ENCODE measurements at regions not wholly inside any gene's neighbourhood (a gene's known extent, or its start where the extent isn't known, plus 50 kb on each side); places are given as distances from the start of the nearest gene placed in this dataset.

GRCh38 chr14:59087711-59088110 is 100.8 kb upstream of the DAAM1 start:
- intact Hi-C loops (cut with DNase I), result no loop called here
- Histone ChIP-seq H3K9ac (ENCODE audit: low read length in 3 of 3) (no peak overlapping the region), H3K9me3 (ENCODE audit: control insufficient read depth in 2 of 3, insufficient read depth in 1 of 3, low read length in 3 of 3) (no peaks in the 10 kb centered on the region), H3K27ac (ENCODE audit: low read depth in 2 of 2, low read length in 2 of 2) (no peak overlapping the region), H3K4me3 (ENCODE audit: low read length in 3 of 3) (no peak overlapping the region), H3K36me3 (ENCODE audit: control insufficient read depth in 2 of 3, insufficient read depth in 3 of 3, low read length in 3 of 3) (no peaks in the 10 kb centered on the region), H3K27me3 (ENCODE audit: control insufficient read depth, insufficient read depth, low read length) (no peaks in the 10 kb centered on the region), H3K4me1 (ENCODE audit: control insufficient read depth in 2 of 3, insufficient read depth in 2 of 3, low read depth in 1 of 3, low read length in 3 of 3) (no peaks in the 10 kb centered on the region)
- DNase-seq (no peak), FAIRE-seq (no peak)
- TF ChIP-seq CTCF (IDR thresholded peaks at IDR 0.05; ENCODE audit: borderline replicate concordance, extremely low read depth, insufficient read depth), result no peak

GRCh38 chr14:59090572-59090971 is 97.9 kb upstream of the DAAM1 start:
- Histone ChIP-seq H3K4me3 (ENCODE audit: low read length in 3 of 3) (no peak overlapping the region), H3K9me3 (ENCODE audit: control insufficient read depth in 2 of 3, insufficient read depth in 1 of 3, low read length in 3 of 3) (no peaks in the 10 kb centered on the region), H3K9ac (ENCODE audit: low read length in 3 of 3) (no peak overlapping the region), H3K27me3 (ENCODE audit: control insufficient read depth, insufficient read depth, low read length) (no peaks in the 10 kb centered on the region), H3K36me3 (ENCODE audit: control insufficient read depth in 2 of 3, insufficient read depth in 3 of 3, low read length in 3 of 3) (no peaks in the 10 kb centered on the region), H3K27ac (ENCODE audit: low read depth in 2 of 2, low read length in 2 of 2) (no peak overlapping the region), H3K4me1 (ENCODE audit: control insufficient read depth in 2 of 3, insufficient read depth in 2 of 3, low read depth in 1 of 3, low read length in 3 of 3) (no peaks in the 10 kb centered on the region)
- no peak for TF ChIP-seq CTCF (IDR thresholded peaks at IDR 0.05; ENCODE audit: borderline replicate concordance, extremely low read depth, insufficient read depth)
- no peak for DNase-seq
- no peak for FAIRE-seq
- intact Hi-C loops (cut with DNase I), result no loop called here

- Histone ChIP-seq H3K4me3 (ENCODE audit: low read length in 3 of 3) (no peak overlapping the region), H3K27ac (ENCODE audit: low read depth in 2 of 2, low read length in 2 of 2) (no peak overlapping the region), H3K4me1 (ENCODE audit: control insufficient read depth in 2 of 3, insufficient read depth in 2 of 3, low read depth in 1 of 3, low read length in 3 of 3) (no peaks in the 10 kb centered on the region), H3K9me3 (ENCODE audit: control insufficient read depth in 2 of 3, insufficient read depth in 1 of 3, low read length in 3 of 3) (no peaks in the 10 kb centered on the region), H3K27me3 (ENCODE audit: control insufficient read depth, insufficient read depth, low read length) (no peaks in the 10 kb centered on the region), H3K36me3 (ENCODE audit: control insufficient read depth in 2 of 3, insufficient read depth in 3 of 3, low read length in 3 of 3) (no peaks in the 10 kb centered on the region), H3K9ac (ENCODE audit: low read length in 3 of 3) (no peak overlapping the region)
- no peak for TF ChIP-seq CTCF (IDR thresholded peaks at IDR 0.05; ENCODE audit: borderline replicate concordance, extremely low read depth, insufficient read depth)
- DNase-seq (no peak), FAIRE-seq (no peak)
- intact Hi-C loops (cut with DNase I), result no loop called here
These were observed 97.1 kb upstream of the DAAM1 start for GRCh38 chr14:59091404-59091803.

GRCh38 chr14:59091976-59092375 is 96.5 kb upstream of the DAAM1 start:
- intact Hi-C loops (cut with DNase I), result no loop called here
- no peak for DNase-seq

More at GRCh38 chr14:59091976-59092375, 96.5 kb upstream of the DAAM1 start:
- no peak overlapping the region for H3K27ac ChIP-seq (ENCODE audit: low read depth in 2 of 2, low read length in 2 of 2)
- H3K4me1 ChIP-seq (ENCODE audit: control insufficient read depth in 2 of 3, insufficient read depth in 2 of 3, low read depth in 1 of 3, low read length in 3 of 3), result no peaks in the 10 kb centered on the region
- H3K9ac ChIP-seq (ENCODE audit: low read length in 3 of 3), result no peak overlapping the region
- no peaks in the 10 kb centered on the region for H3K36me3 ChIP-seq (ENCODE audit: control insufficient read depth in 2 of 3, insufficient read depth in 3 of 3, low read length in 3 of 3)
- no peaks in the 10 kb centered on the region for H3K27me3 ChIP-seq (ENCODE audit: control insufficient read depth, insufficient read depth, low read length)
- H3K9me3 ChIP-seq (ENCODE audit: control insufficient read depth in 2 of 3, insufficient read depth in 1 of 3, low read length in 3 of 3), result no peaks in the 10 kb centered on the region
- no peak overlapping the region for H3K4me3 ChIP-seq (ENCODE audit: low read length in 3 of 3)
- no peak for FAIRE-seq
- no peak for TF ChIP-seq CTCF (IDR thresholded peaks at IDR 0.05; ENCODE audit: borderline replicate concordance, extremely low read depth, insufficient read depth)

All from kidney (tissue), 13 donors.